ENCODE measurements at regions not wholly inside any gene's neighbourhood (a gene's known extent, or its start where the extent isn't known, plus 50 kb on each side); places are given as distances from the start of the nearest gene placed in this dataset.

- intact Hi-C loops (cut with micrococcal nuclease; ENCODE audit: unreplicated experiment) = no loop called here
- no peak overlapping the region for H2AFZ ChIP-seq (ENCODE audit: low read length)
- DNase-seq (ENCODE audit: low spot score) = no peak
- H3K4me2 ChIP-seq (ENCODE audit: low read length) = no peak overlapping the region
- ChIA-PET POLR2A (interaction anchor here (0.7 kb wide), 2 partner anchors 374 to 500 kb away, joined by 3 to 4 read pairs; no protein-coding TSS in a partner anchor), CTCF (ENCODE audit: unreplicated experiment) (no interaction called here)
- H3K9me2 ChIP-seq (ENCODE audit: insufficient read depth, low read length) = no peaks in the 10 kb centered on the region
- TF ChIP-seq CTCF (conservative IDR thresholded peaks at IDR 0.05; ENCODE audit: low read length) = no peak
- TF ChIP-seq EZH2phosphoT487 (IDR thresholded peaks at IDR 0.05; ENCODE audit: borderline replicate concordance, low read depth, low read length) = no peak
- no peaks in the 10 kb centered on the region for H3K4me1 ChIP-seq (ENCODE audit: insufficient read depth, low read length, poor library complexity, severe bottlenecking)
- H3K79me2 ChIP-seq (ENCODE audit: insufficient read depth, low read depth, low read length) = no peaks in the 10 kb centered on the region
- H3K9me3 ChIP-seq (ENCODE audit: low read length) = no peaks in the 10 kb centered on the region
- H3K36me3 ChIP-seq (ENCODE audit: insufficient read depth, low read length) = no peaks in the 10 kb centered on the region
- no peak overlapping the region for H3K27ac ChIP-seq (ENCODE audit: low read depth, low read length, poor library complexity, severe bottlenecking)
- no TSS peak for BruUV-seq (replicated peaks)
- H4K20me1 ChIP-seq (ENCODE audit: insufficient read depth, low read length) = no peaks in the 10 kb centered on the region
- no peak overlapping the region for H3K4me3 ChIP-seq (ENCODE audit: low read depth, low read length, poor library complexity, severe bottlenecking)
These were observed 81.1 kb upstream of the NEIL3 start for GRCh38 chr4:177228599-177228998.

- CTCF ChIA-PET (ENCODE audit: unreplicated experiment) = no interaction called here
- intact Hi-C loops (cut with micrococcal nuclease; ENCODE audit: unreplicated experiment) = no loop called here
- POLR2A ChIA-PET = interaction anchor here (0.7 kb wide), 1 partner anchor 499 kb away, joined by 3 read pairs; no protein-coding TSS in a partner anchor
- no peak for DNase-seq (ENCODE audit: low spot score)
- H3K36me3 ChIP-seq (ENCODE audit: insufficient read depth, low read length) = no peaks in the 10 kb centered on the region
- no peaks in the 10 kb centered on the region for H4K20me1 ChIP-seq (ENCODE audit: insufficient read depth, low read length)
- H3K4me2 ChIP-seq (ENCODE audit: low read length) = peak overlapping the region; percentile 19; the same call in 1 of the 2 replicates
- BruUV-seq (replicated peaks) = no TSS peak
- H3K4me1 ChIP-seq (ENCODE audit: insufficient read depth, low read length, poor library complexity, severe bottlenecking) = no peaks in the 10 kb centered on the region
- H3K9me2 ChIP-seq (ENCODE audit: insufficient read depth, low read length) = no peaks in the 10 kb centered on the region
- no peaks in the 10 kb centered on the region for H3K9me3 ChIP-seq (ENCODE audit: low read length)
- no peak for TF ChIP-seq CTCF (conservative IDR thresholded peaks at IDR 0.05; ENCODE audit: low read length)
- no peak for TF ChIP-seq EZH2phosphoT487 (IDR thresholded peaks at IDR 0.05; ENCODE audit: borderline replicate concordance, low read depth, low read length)
- no peaks in the 10 kb centered on the region for H3K79me2 ChIP-seq (ENCODE audit: insufficient read depth, low read depth, low read length)
- no peak overlapping the region for H3K27ac ChIP-seq (ENCODE audit: low read depth, low read length, poor library complexity, severe bottlenecking)
- peak overlapping the region; percentile 20; the same call in 1 of the 2 replicates for H2AFZ ChIP-seq (ENCODE audit: low read length)
- no peak overlapping the region for H3K4me3 ChIP-seq (ENCODE audit: low read depth, low read length, poor library complexity, severe bottlenecking)
These were observed 80.3 kb upstream of the NEIL3 start for GRCh38 chr4:177229331-177229730.

- TF ChIP-seq EZH2phosphoT487 (IDR thresholded peaks at IDR 0.05; ENCODE audit: borderline replicate concordance, low read depth, low read length) (no peak), CTCF (conservative IDR thresholded peaks at IDR 0.05; ENCODE audit: low read length) (no peak)
- no peak overlapping the region for H2AFZ ChIP-seq (ENCODE audit: low read length)
- H3K4me2 ChIP-seq (ENCODE audit: low read length) = no peak overlapping the region
- H3K36me3 ChIP-seq (ENCODE audit: insufficient read depth, low read length) = no peaks in the 10 kb centered on the region
- intact Hi-C loops (cut with micrococcal nuclease; ENCODE audit: unreplicated experiment) = no loop called here
- H3K4me1 ChIP-seq (ENCODE audit: insufficient read depth, low read length, poor library complexity, severe bottlenecking) = no peaks in the 10 kb centered on the region
- no peaks in the 10 kb centered on the region for H4K20me1 ChIP-seq (ENCODE audit: insufficient read depth, low read length)
- H3K9me2 ChIP-seq (ENCODE audit: insufficient read depth, low read length) = no peaks in the 10 kb centered on the region
- no peaks in the 10 kb centered on the region for H3K79me2 ChIP-seq (ENCODE audit: insufficient read depth, low read depth, low read length)
- no peaks in the 10 kb centered on the region for H3K9me3 ChIP-seq (ENCODE audit: low read length)
- ChIA-PET CTCF (ENCODE audit: unreplicated experiment) (no interaction called here), POLR2A (no interaction called here)
- no peak for DNase-seq (ENCODE audit: low spot score)
- no peak overlapping the region for H3K4me3 ChIP-seq (ENCODE audit: low read depth, low read length, poor library complexity, severe bottlenecking)
- no TSS peak for BruUV-seq (replicated peaks)
- no peak overlapping the region for H3K27ac ChIP-seq (ENCODE audit: low read depth, low read length, poor library complexity, severe bottlenecking)
These were observed 77.2 kb upstream of the NEIL3 start for GRCh38 chr4:177232473-177232872.
